Femur (tissue), 1 donor: ENCODE measurements at regions not wholly inside any gene's neighbourhood (a gene's known extent, or its start where the extent isn't known, plus 50 kb on each side); places are given as distances from the start of the nearest gene placed in this dataset.

ENCODE experiments used
- DNase-seq: peaks from one replicate; pipeline ENCODE4 v3.0.0-alpha.2; 2017

- no peak for DNase-seq
Observed at GRCh38 chr6:10028222-10028621, 386.7 kb downstream of the TFAP2A start.

- DNase-seq, result no peak
Observed at GRCh38 chr6:10019851-10020250, 395.0 kb downstream of the TFAP2A start.

GRCh38 chr6:10014557-10014956, 400.3 kb downstream of the TFAP2A start:
- DNase-seq, result peak; percentile 67

- DNase-seq, result no peak
Observed at GRCh38 chr6:10000551-10000950, 414.3 kb downstream of the TFAP2A start.

- DNase-seq, result no peak
Observed at GRCh38 chr6:9999796-10000195, 415.1 kb downstream of the TFAP2A start.

- DNase-seq, result no peak
Observed at GRCh38 chr6:9986273-9986672, 428.6 kb downstream of the TFAP2A start.

- no peak for DNase-seq
Observed at GRCh38 chr6:9985481-9985880, 429.4 kb downstream of the TFAP2A start.

- DNase-seq, result no peak
Observed at GRCh38 chr6:9984607-9985006, 430.3 kb downstream of the TFAP2A start.

GRCh38 chr6:9983168-9983567, 431.7 kb downstream of the TFAP2A start:
- DNase-seq, result no peak

GRCh38 chr6:9982215-9982614, 432.7 kb downstream of the TFAP2A start:
- no peak for DNase-seq

- DNase-seq, result no peak
Observed at GRCh38 chr6:9979996-9980395, 434.9 kb downstream of the TFAP2A start.

GRCh38 chr6:9978480-9978879, 436.4 kb downstream of the TFAP2A start:
- no peak for DNase-seq

GRCh38 chr6:9977411-9977810, 437.5 kb downstream of the TFAP2A start:
- DNase-seq, result no peak

GRCh38 chr6:9961646-9962045, 453.2 kb downstream of the TFAP2A start:
- no peak for DNase-seq

GRCh38 chr6:9957215-9957759, 457.6 kb downstream of the TFAP2A start:
- no peak for DNase-seq

- DNase-seq, result peak; percentile 26
Observed at GRCh38 chr6:9948678-9949077, 466.2 kb downstream of the TFAP2A start.

GRCh38 chr6:9943986-9944385, 470.9 kb downstream of the TFAP2A start:
- no peak for DNase-seq

GRCh38 chr6:9943026-9943425, 471.8 kb downstream of the TFAP2A start:
- no peak for DNase-seq

- DNase-seq, result no peak
Observed at GRCh38 chr6:9942131-9942530, 472.7 kb downstream of the TFAP2A start.

- no peak for DNase-seq
Observed at GRCh38 chr6:9938801-9939200, 476.1 kb downstream of the TFAP2A start.

GRCh38 chr6:9937031-9937763, 477.7 kb downstream of the TFAP2A start:
- DNase-seq, result no peak

GRCh38 chr6:9936551-9936950, 478.3 kb downstream of the TFAP2A start:
- DNase-seq, result no peak

- no peak for DNase-seq
Observed at GRCh38 chr6:9933677-9934076, 481.2 kb downstream of the TFAP2A start.

- DNase-seq, result no peak
Observed at GRCh38 chr6:9927275-9927674, 487.6 kb downstream of the TFAP2A start.

- DNase-seq, result no peak
Observed at GRCh38 chr6:9924971-9925370, 489.9 kb downstream of the TFAP2A start.
